ENCODE measurements at regions not wholly inside any gene's neighbourhood (a gene's known extent, or its start where the extent isn't known, plus 50 kb on each side); places are given as distances from the start of the nearest gene placed in this dataset.

GRCh38 chr14:61632807-61633206 lies 62.5 kb upstream of the HIF1A start:
- intact Hi-C loops (cut with DNase I; ENCODE audit: low total_unique reads), result no loop called here
- H3K4me1 ChIP-seq, result peaks cover 0 to 11% (median 0%) of the 10 kb centered on the region in 6 donors
- 90 to 94% (median 93%) methylated on average over 1 of the region's 1 CpG for WGBS, 5 donors

GRCh38 chr14:61636291-61636690 lies 59.0 kb upstream of the HIF1A start:
- no peak for TF ChIP-seq POLR2AphosphoS5 (IDR thresholded peaks at IDR 0.05)
- no peak for TF ChIP-seq CTCF (IDR thresholded peaks at IDR 0.05 in 8 of 11, conservative IDR thresholded peaks at IDR 0.05 in 3 of 11)
- TF ChIP-seq POLR2A (IDR thresholded peaks at IDR 0.05), result no peak
- no peak for DNase-seq
- intact Hi-C loops (cut with DNase I; ENCODE audit: low total_unique reads), result no loop called here
- H3K9me3 ChIP-seq, result no peaks in the 10 kb centered on the region
- no peaks in the 10 kb centered on the region for H3K36me3 ChIP-seq
- no peak overlapping the region for H3K27ac ChIP-seq
- WGBS, 5 donors, result 77 to 95% (median 85%) methylated on average over 1 of the region's 1 CpG
- H3K27me3 ChIP-seq (replicated peaks in 1 of 7), result no peaks in the 10 kb centered on the region
- H3K4me3 ChIP-seq, result no peak overlapping the region
- peaks cover 0 to 11% (median 0%) of the 10 kb centered on the region in 6 donors for H3K4me1 ChIP-seq

More at GRCh38 chr14:61632807-61633206, 62.5 kb upstream of the HIF1A start:
- Histone ChIP-seq H3K4me3 (no peak overlapping the region), H3K36me3 (no peaks in the 10 kb centered on the region), H3K9me3 (no peaks in the 10 kb centered on the region), H3K27me3 (replicated peaks in 1 of 7) (no peaks in the 10 kb centered on the region), H3K27ac (no peak overlapping the region)
- TF ChIP-seq POLR2A (IDR thresholded peaks at IDR 0.05) (no peak), POLR2AphosphoS5 (IDR thresholded peaks at IDR 0.05) (no peak), CTCF (IDR thresholded peaks at IDR 0.05 in 8 of 11, conservative IDR thresholded peaks at IDR 0.05 in 3 of 11) (no peak)
- no peak for DNase-seq

GRCh38 chr14:61636779-61637178 lies 58.5 kb upstream of the HIF1A start:
- intact Hi-C loops (cut with DNase I; ENCODE audit: low total_unique reads), result no loop called here
- 70 to 81% (median 74%) methylated on average over 3 of the region's 3 CpGs for WGBS, 5 donors
- no peak for TF ChIP-seq POLR2AphosphoS5 (IDR thresholded peaks at IDR 0.05)
- TF ChIP-seq CTCF (IDR thresholded peaks at IDR 0.05 in 8 of 11, conservative IDR thresholded peaks at IDR 0.05 in 3 of 11), result no peak
- TF ChIP-seq POLR2A (IDR thresholded peaks at IDR 0.05), result no peak

GRCh38 chr14:61638595-61639387 lies 56.5 kb upstream of the HIF1A start:
- Histone ChIP-seq H3K36me3 (no peaks in the 10 kb centered on the region), H3K27ac (no peak overlapping the region), H3K9me3 (no peaks in the 10 kb centered on the region), H3K4me1 (peaks cover 0 to 24% (median 5%) of the 10 kb centered on the region in 6 donors), H3K4me3 (no peak overlapping the region), H3K27me3 (replicated peaks in 1 of 7) (no peaks in the 10 kb centered on the region)
- TF ChIP-seq CTCF (IDR thresholded peaks at IDR 0.05 in 8 of 11, conservative IDR thresholded peaks at IDR 0.05 in 3 of 11) (no peak), POLR2AphosphoS5 (IDR thresholded peaks at IDR 0.05) (no peak), POLR2A (IDR thresholded peaks at IDR 0.05) (no peak)
- intact Hi-C loops (cut with DNase I; ENCODE audit: low total_unique reads), result no loop called here
- no peak for DNase-seq
- 93 to 97% (median 95%) methylated on average over 12 of the region's 12 CpGs for WGBS, 5 donors

More at GRCh38 chr14:61636779-61637178, 58.5 kb upstream of the HIF1A start:
- Histone ChIP-seq H3K27me3 (replicated peaks in 1 of 7) (no peaks in the 10 kb centered on the region), H3K36me3 (no peaks in the 10 kb centered on the region), H3K9me3 (no peaks in the 10 kb centered on the region), H3K4me1 (peaks cover 0 to 11% (median 0%) of the 10 kb centered on the region in 6 donors), H3K27ac (no peak overlapping the region), H3K4me3 (no peak overlapping the region)
- DNase-seq, result no peak

All from spleen (tissue), 11 donors.